ENCODE measurements at regions not wholly inside any gene's neighbourhood (a gene's known extent, or its start where the extent isn't known, plus 50 kb on each side); places are given as distances from the start of the nearest gene placed in this dataset.
"Not testable (repeated sequence)": the region's sequence is repeated elsewhere in the genome, so short reads cannot be mapped to it uniquely, and the experiment has no call there.

GRCh38 chr6:157748839-157749571, 74.0 kb upstream of the SNX9 start:
- Mint-ChIP-seq H3K9me3 (ENCODE audit: unreplicated experiment) (no peaks in the 10 kb centered on the region), H3K4me1 (ENCODE audit: unreplicated experiment) (peaks cover 28% of the 10 kb centered on the region), H3K27me3 (ENCODE audit: unreplicated experiment) (no peaks in the 10 kb centered on the region), H3K4me3 (ENCODE audit: unreplicated experiment) (no peak overlapping the region), H3K27ac (ENCODE audit: unreplicated experiment) (peak overlapping the region; percentile 9), H3K36me3 (ENCODE audit: low read depth, unreplicated experiment) (peaks cover 4% of the 10 kb centered on the region)
- no peak for DNase-seq (ENCODE audit: low spot score)
- TF ChIP-seq CTCF (IDR thresholded peaks at IDR 0.05; ENCODE audit: unreplicated experiment) = no peak

- H3K4me1 Mint-ChIP-seq (ENCODE audit: unreplicated experiment) = peaks cover 34% of the 10 kb centered on the region
- not testable (repeated sequence) for H3K4me3 Mint-ChIP-seq (ENCODE audit: unreplicated experiment); H3K9me3 Mint-ChIP-seq (ENCODE audit: unreplicated experiment); H3K27ac Mint-ChIP-seq (ENCODE audit: unreplicated experiment); DNase-seq (ENCODE audit: low spot score); H3K36me3 Mint-ChIP-seq (ENCODE audit: low read depth, unreplicated experiment); H3K27me3 Mint-ChIP-seq (ENCODE audit: unreplicated experiment)
Measured at GRCh38 chr6:157750973-157751372, 72.1 kb upstream of the SNX9 start.

GRCh38 chr6:157751547-157752200, 71.4 kb upstream of the SNX9 start:
- TF ChIP-seq CTCF (IDR thresholded peaks at IDR 0.05; ENCODE audit: unreplicated experiment) = no peak
- H3K4me1 Mint-ChIP-seq (ENCODE audit: unreplicated experiment) = peaks cover 39% of the 10 kb centered on the region
- DNase-seq (ENCODE audit: low spot score) = no peak
- no peak overlapping the region for H3K4me3 Mint-ChIP-seq (ENCODE audit: unreplicated experiment)
- peak overlapping the region; percentile 5 for H3K27ac Mint-ChIP-seq (ENCODE audit: unreplicated experiment)
- H3K27me3 Mint-ChIP-seq (ENCODE audit: unreplicated experiment) = no peaks in the 10 kb centered on the region
- no peaks in the 10 kb centered on the region for H3K36me3 Mint-ChIP-seq (ENCODE audit: low read depth, unreplicated experiment)
- no peaks in the 10 kb centered on the region for H3K9me3 Mint-ChIP-seq (ENCODE audit: unreplicated experiment)

GRCh38 chr6:157752879-157753278, 70.2 kb upstream of the SNX9 start:
- H3K27ac Mint-ChIP-seq (ENCODE audit: unreplicated experiment); H3K36me3 Mint-ChIP-seq (ENCODE audit: low read depth, unreplicated experiment); H3K27me3 Mint-ChIP-seq (ENCODE audit: unreplicated experiment); H3K9me3 Mint-ChIP-seq (ENCODE audit: unreplicated experiment); H3K4me3 Mint-ChIP-seq (ENCODE audit: unreplicated experiment); DNase-seq (ENCODE audit: low spot score): not testable (repeated sequence)
- H3K4me1 Mint-ChIP-seq (ENCODE audit: unreplicated experiment) = peaks cover 50% of the 10 kb centered on the region

GRCh38 chr6:157753291-157753690, 69.8 kb upstream of the SNX9 start:
- no peaks in the 10 kb centered on the region for H3K9me3 Mint-ChIP-seq (ENCODE audit: unreplicated experiment)
- no peak overlapping the region for H3K27ac Mint-ChIP-seq (ENCODE audit: unreplicated experiment)

GRCh38 chr6:157753801-157754200, 69.2 kb upstream of the SNX9 start:
- not testable (repeated sequence) for H3K36me3 Mint-ChIP-seq (ENCODE audit: low read depth, unreplicated experiment); H3K27ac Mint-ChIP-seq (ENCODE audit: unreplicated experiment); DNase-seq (ENCODE audit: low spot score); H3K27me3 Mint-ChIP-seq (ENCODE audit: unreplicated experiment); H3K9me3 Mint-ChIP-seq (ENCODE audit: unreplicated experiment); H3K4me3 Mint-ChIP-seq (ENCODE audit: unreplicated experiment)
- H3K4me1 Mint-ChIP-seq (ENCODE audit: unreplicated experiment) = peaks cover 58% of the 10 kb centered on the region

More at GRCh38 chr6:157753291-157753690, 69.8 kb upstream of the SNX9 start:
- no peak for TF ChIP-seq CTCF (IDR thresholded peaks at IDR 0.05; ENCODE audit: unreplicated experiment)
- H3K27me3 Mint-ChIP-seq (ENCODE audit: unreplicated experiment) = peaks cover 4% of the 10 kb centered on the region
- H3K4me1 Mint-ChIP-seq (ENCODE audit: unreplicated experiment) = peaks cover 54% of the 10 kb centered on the region
- H3K36me3 Mint-ChIP-seq (ENCODE audit: low read depth, unreplicated experiment) = no peaks in the 10 kb centered on the region
- no peak for DNase-seq (ENCODE audit: low spot score)
- no peak overlapping the region for H3K4me3 Mint-ChIP-seq (ENCODE audit: unreplicated experiment)

Measured in endothelial cell (in vitro differentiated cells).